ENCODE measurements at regions not wholly inside any gene's neighbourhood (a gene's known extent, or its start where the extent isn't known, plus 50 kb on each side); places are given as distances from the start of the nearest gene placed in this dataset.
A peak's percentile ranks its signal among the peaks of the same experiment; 100 is the strongest.
"Not testable (repeated sequence)": the region's sequence is repeated elsewhere in the genome, so short reads cannot be mapped to it uniquely, and the experiment has no call there.

- DNase-seq (ENCODE audit: low read depth) = no peak
- no peak overlapping the region for H3K4me3 ChIP-seq (ENCODE audit: low read depth, low read length)
Measured at GRCh38 chr18:8911408-8912340, 190.8 kb upstream of the NDUFV2 start.

- DNase-seq (ENCODE audit: low read depth) = no peak
- H3K4me3 ChIP-seq (ENCODE audit: low read depth, low read length) = no peak overlapping the region
Measured at GRCh38 chr18:8912348-8913326, 189.9 kb upstream of the NDUFV2 start.

GRCh38 chr18:8913606-8914403 lies 188.7 kb upstream of the NDUFV2 start:
- not testable (repeated sequence) for DNase-seq (ENCODE audit: low read depth); H3K4me3 ChIP-seq (ENCODE audit: low read depth, low read length)

GRCh38 chr18:8914404-8915264 lies 187.9 kb upstream of the NDUFV2 start:
- not testable (repeated sequence) for H3K4me3 ChIP-seq (ENCODE audit: low read depth, low read length); DNase-seq (ENCODE audit: low read depth)

- DNase-seq (ENCODE audit: low read depth); H3K4me3 ChIP-seq (ENCODE audit: low read depth, low read length): not testable (repeated sequence)
Measured at GRCh38 chr18:8920856-8921787, 181.4 kb upstream of the NDUFV2 start.

- DNase-seq (ENCODE audit: low read depth) = no peak
- no peak overlapping the region for H3K4me3 ChIP-seq (ENCODE audit: low read depth, low read length)
Measured at GRCh38 chr18:8926464-8926863, 176.0 kb upstream of the NDUFV2 start.

GRCh38 chr18:8928044-8928443 lies 174.5 kb upstream of the NDUFV2 start:
- no peak for DNase-seq (ENCODE audit: low read depth)
- H3K4me3 ChIP-seq (ENCODE audit: low read depth, low read length) = no peak overlapping the region

GRCh38 chr18:8928847-8929780 lies 173.4 kb upstream of the NDUFV2 start:
- no peak for DNase-seq (ENCODE audit: low read depth)
- H3K4me3 ChIP-seq (ENCODE audit: low read depth, low read length) = no peak overlapping the region

- H3K4me3 ChIP-seq (ENCODE audit: low read depth, low read length) = no peak overlapping the region
- no peak for DNase-seq (ENCODE audit: low read depth)
Measured at GRCh38 chr18:8930990-8931616, 171.4 kb upstream of the NDUFV2 start.

GRCh38 chr18:8932866-8933265 lies 169.6 kb upstream of the NDUFV2 start:
- H3K4me3 ChIP-seq (ENCODE audit: low read depth, low read length) = no peak overlapping the region
- DNase-seq (ENCODE audit: low read depth) = no peak

GRCh38 chr18:8933714-8934284 lies 168.7 kb upstream of the NDUFV2 start:
- no peak overlapping the region for H3K4me3 ChIP-seq (ENCODE audit: low read depth, low read length)
- no peak for DNase-seq (ENCODE audit: low read depth)

- not testable (repeated sequence) for DNase-seq (ENCODE audit: low read depth); H3K4me3 ChIP-seq (ENCODE audit: low read depth, low read length)
Measured at GRCh38 chr18:8935346-8935745, 167.2 kb upstream of the NDUFV2 start.

GRCh38 chr18:8936619-8937018 lies 165.9 kb upstream of the NDUFV2 start:
- no peak overlapping the region for H3K4me3 ChIP-seq (ENCODE audit: low read depth, low read length)
- no peak for DNase-seq (ENCODE audit: low read depth)

GRCh38 chr18:8937160-8938094 lies 165.1 kb upstream of the NDUFV2 start:
- no peak for DNase-seq (ENCODE audit: low read depth)
- H3K4me3 ChIP-seq (ENCODE audit: low read depth, low read length) = no peak overlapping the region

GRCh38 chr18:8938817-8939216 lies 163.7 kb upstream of the NDUFV2 start:
- DNase-seq (ENCODE audit: low read depth) = peak; percentile 48
- no peak overlapping the region for H3K4me3 ChIP-seq (ENCODE audit: low read depth, low read length)

Measured in skeletal muscle cell (primary cell).